GM12875 (cell line): ENCODE measurements at regions not wholly inside any gene's neighbourhood (a gene's known extent, or its start where the extent isn't known, plus 50 kb on each side); places are given as distances from the start of the nearest gene placed in this dataset.

ENCODE experiments used
- H3K4me3 ChIP-seq: one replicate; pipeline ENCODE4 v1.5.1; 2011; ENCODE audit warnings: low read depth, low read length, control low read depth
- CTCF ChIP-seq: IDR thresholded peaks from 2 replicates; pipeline ENCODE4 v1.5.1; 2011; ENCODE audit warnings: low read depth, mild to moderate bottlenecking, control low read depth, inconsistent platforms, low read length, moderate library complexity, borderline replicate concordance; ENCODE audit not compliant: insufficient read depth

- no peak for TF ChIP-seq CTCF
- no peak overlapping the region for H3K4me3 ChIP-seq
Measured at GRCh38 chr14:89660166-89660565, 243.1 kb upstream of the FOXN3 start.

- H3K4me3 ChIP-seq = no peak overlapping the region
- no peak for TF ChIP-seq CTCF
Measured at GRCh38 chr14:89658977-89659670, 242.1 kb upstream of the FOXN3 start.

- H3K4me3 ChIP-seq = no peak overlapping the region
- TF ChIP-seq CTCF = no peak
Measured at GRCh38 chr14:89657014-89657413, 240.0 kb upstream of the FOXN3 start.

GRCh38 chr14:89654998-89655397 is 238.0 kb upstream of the FOXN3 start:
- TF ChIP-seq CTCF = no peak
- no peak overlapping the region for H3K4me3 ChIP-seq

GRCh38 chr14:89652352-89652751 is 235.3 kb upstream of the FOXN3 start:
- H3K4me3 ChIP-seq = no peak overlapping the region
- TF ChIP-seq CTCF = no peak

- no peak overlapping the region for H3K4me3 ChIP-seq
- TF ChIP-seq CTCF = no peak
Measured at GRCh38 chr14:89651805-89652204, 234.8 kb upstream of the FOXN3 start.
